ENCODE measurements at regions not wholly inside any gene's neighbourhood (a gene's known extent, or its start where the extent isn't known, plus 50 kb on each side); places are given as distances from the start of the nearest gene placed in this dataset.

GRCh38 chr6:21469213-21469612, 124.3 kb upstream of the SOX4 start:
- DNase-seq (ENCODE audit: low spot score) = no peak

- no peak for DNase-seq (ENCODE audit: low spot score)
Observed at GRCh38 chr6:21476112-21476511, 117.4 kb upstream of the SOX4 start.

- no peak for DNase-seq (ENCODE audit: low spot score)
Observed at GRCh38 chr6:21478411-21478810, 115.1 kb upstream of the SOX4 start.

- no peak for DNase-seq (ENCODE audit: low spot score)
Observed at GRCh38 chr6:21478883-21479539, 114.5 kb upstream of the SOX4 start.

- DNase-seq (ENCODE audit: low spot score) = no peak
Observed at GRCh38 chr6:21486115-21486514, 107.4 kb upstream of the SOX4 start.

GRCh38 chr6:21489826-21490225, 103.7 kb upstream of the SOX4 start:
- DNase-seq (ENCODE audit: low spot score) = no peak

- no peak for DNase-seq (ENCODE audit: low spot score)
Observed at GRCh38 chr6:21491955-21492354, 101.6 kb upstream of the SOX4 start.

GRCh38 chr6:21494505-21494904, 99.0 kb upstream of the SOX4 start:
- no peak for DNase-seq (ENCODE audit: low spot score)

GRCh38 chr6:21496196-21496595, 97.4 kb upstream of the SOX4 start:
- DNase-seq (ENCODE audit: low spot score) = no peak

- DNase-seq (ENCODE audit: low spot score) = no peak
Observed at GRCh38 chr6:21496706-21497105, 96.8 kb upstream of the SOX4 start.

GRCh38 chr6:21500314-21501020, 93.1 kb upstream of the SOX4 start:
- no peak for DNase-seq (ENCODE audit: low spot score)

GRCh38 chr6:21501021-21501354, 92.6 kb upstream of the SOX4 start:
- DNase-seq (ENCODE audit: low spot score) = no peak

- DNase-seq (ENCODE audit: low spot score) = no peak
Observed at GRCh38 chr6:21501815-21502214, 91.7 kb upstream of the SOX4 start.

GRCh38 chr6:21502682-21503081, 90.9 kb upstream of the SOX4 start:
- DNase-seq (ENCODE audit: low spot score) = no peak

- no peak for DNase-seq (ENCODE audit: low spot score)
Observed at GRCh38 chr6:21504790-21505189, 88.8 kb upstream of the SOX4 start.

GRCh38 chr6:21505574-21505990, 88.0 kb upstream of the SOX4 start:
- no peak for DNase-seq (ENCODE audit: low spot score)

GRCh38 chr6:21506126-21506525, 87.4 kb upstream of the SOX4 start:
- DNase-seq (ENCODE audit: low spot score) = no peak

GRCh38 chr6:21507811-21508210, 85.7 kb upstream of the SOX4 start:
- no peak for DNase-seq (ENCODE audit: low spot score)

- DNase-seq (ENCODE audit: low spot score) = no peak
Observed at GRCh38 chr6:21508753-21509152, 84.8 kb upstream of the SOX4 start.

- DNase-seq (ENCODE audit: low spot score) = no peak
Observed at GRCh38 chr6:21511891-21512550, 81.5 kb upstream of the SOX4 start.

- no peak for DNase-seq (ENCODE audit: low spot score)
Observed at GRCh38 chr6:21514288-21514687, 79.3 kb upstream of the SOX4 start.

- no peak for DNase-seq (ENCODE audit: low spot score)
Observed at GRCh38 chr6:21518317-21518716, 75.2 kb upstream of the SOX4 start.

GRCh38 chr6:21519642-21520041, 73.9 kb upstream of the SOX4 start:
- no peak for DNase-seq (ENCODE audit: low spot score)

- DNase-seq (ENCODE audit: low spot score) = no peak
Observed at GRCh38 chr6:21521276-21521675, 72.3 kb upstream of the SOX4 start.
